Ovary (tissue), 7 donors: ENCODE measurements at regions not wholly inside any gene's neighbourhood (a gene's known extent, or its start where the extent isn't known, plus 50 kb on each side); places are given as distances from the start of the nearest gene placed in this dataset.
A peak's percentile ranks its signal among the peaks of the same experiment; 100 is the strongest.

ENCODE experiments used
- DNase-seq, 5 donors: peaks; one replicate each; pipeline ENCODE4 v3.0.0-alpha.2; 2019 to 2020
- H3K27ac ChIP-seq, 2 donors: fragments of 200-600 bp; one replicate each; pipeline versions ENCODE4 v1.5.1 to v1.8.0; 2019 to 2022
- H3K27me3 ChIP-seq: fragments of 200-600 bp; one replicate; pipeline ENCODE4 v1.8.0; 2022
- H3K36me3 ChIP-seq: fragments of 200-600 bp; sonication (generic); one replicate; pipeline ENCODE4 v1.5.1; 2019
- H3K4me1 ChIP-seq: one replicate; pipeline ENCODE4 v1.8.1; 2013; ENCODE audit warnings: mild to moderate bottlenecking, moderate library complexity; ENCODE audit not compliant: insufficient read depth
- H3K4me3 ChIP-seq: fragments of 200-600 bp; sonication (generic); one replicate; pipeline ENCODE4 v1.5.1; 2017
- H3K9me3 ChIP-seq, 2 donors: fragments of 200-600 bp in 1 of 2; sonication (generic) in 1 of 2; one replicate each; pipeline versions ENCODE4 v1.5.1 to v1.8.1; 2013 to 2019; ENCODE audit warnings: mild to moderate bottlenecking in 1 of 2, moderate library complexity in 1 of 2
- CTCF ChIP-seq, 3 donors: fragments of 450-650 bp in 2 of 3; fragments of 200-600 bp in 1 of 3; IDR thresholded peaks; one replicate each; pipeline versions ENCODE4 v1.5.1 to v1.8.0; 2016 to 2022; ENCODE audit warnings: antibody characterized with exemption in 3 of 3, mild to moderate bottlenecking in 1 of 3
- EP300 ChIP-seq: sonication (generic); formaldehyde crosslinking; IDR thresholded peaks from one replicate; pipeline ENCODE4 v1.6.1; 2017; ENCODE audit warnings: antibody characterized with exemption
- POLR2A ChIP-seq: fragments of 450-650 bp; IDR thresholded peaks from one replicate; pipeline ENCODE4 v1.6.1; 2017; ENCODE audit warnings: antibody characterized with exemption, mild to moderate bottlenecking, moderate library complexity
- WGBS, 3 donors: extraction: QIAGEN DNeasy Blood & Tissue Kit in 1 of 3; methylation state at CpG; one replicate each; pipeline versions ENCODE4 v1.1.5 to v1.1.7; 2013 to 2017; 5-methylcytosine and 5-hydroxymethylcytosine counted together
- intact Hi-C, 4 donors: fragments of 100-400 bp; cut with DNase I; formaldehyde crosslinking; loops; one replicate each; pipeline versions ENCODE4 v1.11.0 to v1.15.1; 2022 to 2023
- donor health status: DM: no; HTN: no; CAD: no; lungs with moderate emphysema.
- donor health status: DM: no; HTN: no; CAD: no.
- donor health status: Bipolar disorder and iron deficiency.
- donor health status: DM: no; HTN: no; CAD: no.
- donor health status: DM: yes; HTN: yes; CAD: no.

GRCh38 chr20:58577871-58578598, 62.8 kb upstream of the APCDD1L start:
- WGBS, 3 donors, result 60 to 74% (median 65%) methylated on average over 23 of the region's 23 CpGs
- no peaks in the 10 kb centered on the region for H3K27me3 ChIP-seq
- H3K36me3 ChIP-seq, result no peaks in the 10 kb centered on the region
- intact Hi-C loops, result no loop called here
- no peak overlapping the region for H3K4me3 ChIP-seq
- no peaks in the 10 kb centered on the region for H3K9me3 ChIP-seq
- no peak overlapping the region for H3K27ac ChIP-seq
- TF ChIP-seq EP300 (no peak), POLR2A (no peak), CTCF (IDR thresholded peaks at IDR 0.05) (no peak)
- no peaks in the 10 kb centered on the region for H3K4me1 ChIP-seq
- no peak for DNase-seq

- Histone ChIP-seq H3K27me3 (no peaks in the 10 kb centered on the region), H3K4me1 (no peaks in the 10 kb centered on the region), H3K36me3 (no peaks in the 10 kb centered on the region), H3K27ac (no peak overlapping the region), H3K9me3 (no peaks in the 10 kb centered on the region), H3K4me3 (no peak overlapping the region)
- TF ChIP-seq EP300, result no peak
- TF ChIP-seq CTCF (IDR thresholded peaks at IDR 0.05), result no peak
- TF ChIP-seq POLR2A, result no peak
- 85 to 94% (median 91%) methylated on average over 12 to 13 of the region's 13 CpGs for WGBS, 3 donors
- peak in 1 of 5 donors; percentile 17 for DNase-seq
- intact Hi-C loops, result no loop called here
Measured at GRCh38 chr20:58577139-58577806, 62.1 kb upstream of the APCDD1L start.

DNA sequence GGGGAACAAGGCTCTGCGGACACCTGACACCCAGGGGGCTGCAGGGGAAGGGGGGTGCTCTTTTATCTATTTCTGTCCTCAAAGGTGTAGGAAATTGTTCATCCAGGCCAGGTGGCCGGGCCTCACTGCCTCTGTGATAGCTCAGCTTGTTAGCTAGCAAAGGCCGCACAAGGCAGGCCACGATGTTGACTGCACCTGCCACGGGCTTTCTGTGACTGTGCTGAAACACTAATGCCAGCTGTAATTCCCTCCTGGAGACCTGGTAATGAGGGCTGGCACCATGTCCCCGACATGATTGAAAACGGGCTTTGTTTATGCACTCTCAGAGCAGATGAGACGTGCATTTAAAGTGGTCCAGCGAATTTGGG, 61.4 kb upstream of the APCDD1L start:
- TF ChIP-seq CTCF (IDR thresholded peaks at IDR 0.05), result no peak
- TF ChIP-seq EP300, result no peak
- TF ChIP-seq POLR2A, result no peak
- Histone ChIP-seq H3K9me3 (no peaks in the 10 kb centered on the region), H3K4me3 (no peak overlapping the region), H3K4me1 (no peaks in the 10 kb centered on the region), H3K36me3 (no peaks in the 10 kb centered on the region), H3K27me3 (no peaks in the 10 kb centered on the region), H3K27ac (no peak overlapping the region)
- DNase-seq, result peak in 1 of 5 donors; percentile 19
- intact Hi-C loops, result no loop called here
- 89 to 95% (median 93%) methylated on average over 9 of the region's 9 CpGs for WGBS, 3 donors

- H3K4me3 ChIP-seq, result no peak overlapping the region
- H3K27me3 ChIP-seq, result no peaks in the 10 kb centered on the region
- TF ChIP-seq EP300 (no peak), POLR2A (no peak), CTCF (IDR thresholded peaks at IDR 0.05) (no peak)
- WGBS, 3 donors, result 85 to 95% (median 94%) methylated on average over 24 of the region's 24 CpGs
- H3K36me3 ChIP-seq, result no peaks in the 10 kb centered on the region
- no peaks in the 10 kb centered on the region for H3K4me1 ChIP-seq
- H3K9me3 ChIP-seq, result no peaks in the 10 kb centered on the region
- intact Hi-C loops, result no loop called here
- no peak overlapping the region for H3K27ac ChIP-seq
- DNase-seq, result peak in 1 of 5 donors; percentile 10
Measured at GRCh38 chr20:58575776-58576602, 60.8 kb upstream of the APCDD1L start.
